Endothelial cell (in vitro differentiated cells): ENCODE measurements at regions not wholly inside any gene's neighbourhood (a gene's known extent, or its start where the extent isn't known, plus 50 kb on each side); places are given as distances from the start of the nearest gene placed in this dataset.

Experiments used
- DNase-seq: peaks from one replicate; pipeline ENCODE4 v3.0.0; 2021; ENCODE audit warnings: low spot score
- H3K27ac Mint-ChIP-seq: one replicate; pipeline ENCODE4 v1.8.0; 2021; ENCODE audit warnings: mixed read lengths, inconsistent platforms; ENCODE audit not compliant: unreplicated experiment
- H3K27me3 Mint-ChIP-seq: one replicate; pipeline ENCODE4 v1.8.0; 2021; ENCODE audit warnings: mild to moderate bottlenecking, moderate library complexity, mixed read lengths, inconsistent platforms; ENCODE audit not compliant: unreplicated experiment
- H3K36me3 Mint-ChIP-seq: one replicate; pipeline ENCODE4 v1.8.0; 2021; ENCODE audit warnings: mild to moderate bottlenecking, low read depth, mixed read lengths, inconsistent platforms; ENCODE audit not compliant: unreplicated experiment
- H3K4me1 Mint-ChIP-seq: one replicate; pipeline ENCODE4 v1.8.0; 2021; ENCODE audit warnings: mild to moderate bottlenecking, mixed read lengths, inconsistent platforms; ENCODE audit not compliant: unreplicated experiment
- H3K4me3 Mint-ChIP-seq: one replicate; pipeline ENCODE4 v1.8.0; 2021; ENCODE audit warnings: mild to moderate bottlenecking, mixed read lengths, inconsistent platforms; ENCODE audit not compliant: unreplicated experiment
- H3K9me3 Mint-ChIP-seq: one replicate; pipeline ENCODE4 v1.8.0; 2021; ENCODE audit warnings: mixed read lengths, inconsistent platforms; ENCODE audit not compliant: unreplicated experiment
- TF ChIP-seq, protein P1 (sequence below): fragments of 200-600 bp; sonication (generic); IDR thresholded peaks from one replicate; pipeline ENCODE4 v1.5.0; 2021; ENCODE audit warnings: antibody characterized with exemption; ENCODE audit not compliant: unreplicated experiment

DNA sequence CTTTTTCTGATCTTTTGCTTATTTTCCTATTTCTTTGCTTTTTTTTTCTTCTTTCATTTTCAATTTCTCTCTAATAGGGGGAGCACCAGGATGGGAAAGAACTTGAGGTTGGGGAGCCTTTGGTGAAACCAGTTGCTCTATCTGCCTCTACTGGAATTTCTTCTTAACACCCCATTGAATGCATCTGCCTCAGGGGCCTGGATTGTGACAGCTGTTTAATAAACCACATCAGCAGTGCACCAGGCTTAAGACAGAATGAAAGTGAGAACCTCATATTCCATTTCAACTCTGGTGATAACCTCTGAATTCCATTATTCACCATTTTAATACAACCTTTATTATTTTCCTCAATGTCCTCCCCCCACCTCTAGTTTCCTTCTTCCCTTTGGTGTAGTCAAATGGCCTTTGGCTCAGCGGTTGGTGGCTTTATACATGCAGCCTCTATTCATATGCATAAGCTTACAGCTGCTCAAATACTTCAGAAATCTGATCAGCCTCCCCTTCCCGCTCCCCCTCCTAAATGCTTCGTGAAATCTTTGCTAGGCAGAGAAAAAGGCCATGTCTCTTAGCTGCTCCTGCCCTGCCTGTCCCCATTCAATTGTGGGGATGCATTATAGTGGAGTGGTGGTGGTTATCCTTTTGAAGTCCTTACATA, 537.3 kb upstream of the PLXNA2 start:
- no peaks in the 10 kb centered on the region for H3K36me3 Mint-ChIP-seq
- no peaks in the 10 kb centered on the region for H3K27me3 Mint-ChIP-seq
- H3K4me3 Mint-ChIP-seq: no peak overlapping the region
- TF ChIP-seq, protein P1, sequence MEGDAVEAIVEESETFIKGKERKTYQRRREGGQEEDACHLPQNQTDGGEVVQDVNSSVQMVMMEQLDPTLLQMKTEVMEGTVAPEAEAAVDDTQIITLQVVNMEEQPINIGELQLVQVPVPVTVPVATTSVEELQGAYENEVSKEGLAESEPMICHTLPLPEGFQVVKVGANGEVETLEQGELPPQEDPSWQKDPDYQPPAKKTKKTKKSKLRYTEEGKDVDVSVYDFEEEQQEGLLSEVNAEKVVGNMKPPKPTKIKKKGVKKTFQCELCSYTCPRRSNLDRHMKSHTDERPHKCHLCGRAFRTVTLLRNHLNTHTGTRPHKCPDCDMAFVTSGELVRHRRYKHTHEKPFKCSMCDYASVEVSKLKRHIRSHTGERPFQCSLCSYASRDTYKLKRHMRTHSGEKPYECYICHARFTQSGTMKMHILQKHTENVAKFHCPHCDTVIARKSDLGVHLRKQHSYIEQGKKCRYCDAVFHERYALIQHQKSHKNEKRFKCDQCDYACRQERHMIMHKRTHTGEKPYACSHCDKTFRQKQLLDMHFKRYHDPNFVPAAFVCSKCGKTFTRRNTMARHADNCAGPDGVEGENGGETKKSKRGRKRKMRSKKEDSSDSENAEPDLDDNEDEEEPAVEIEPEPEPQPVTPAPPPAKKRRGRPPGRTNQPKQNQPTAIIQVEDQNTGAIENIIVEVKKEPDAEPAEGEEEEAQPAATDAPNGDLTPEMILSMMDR: no peak
- H3K9me3 Mint-ChIP-seq: no peaks in the 10 kb centered on the region
- no peak overlapping the region for H3K27ac Mint-ChIP-seq
- H3K4me1 Mint-ChIP-seq: no peaks in the 10 kb centered on the region
- DNase-seq: no peak

DNA sequence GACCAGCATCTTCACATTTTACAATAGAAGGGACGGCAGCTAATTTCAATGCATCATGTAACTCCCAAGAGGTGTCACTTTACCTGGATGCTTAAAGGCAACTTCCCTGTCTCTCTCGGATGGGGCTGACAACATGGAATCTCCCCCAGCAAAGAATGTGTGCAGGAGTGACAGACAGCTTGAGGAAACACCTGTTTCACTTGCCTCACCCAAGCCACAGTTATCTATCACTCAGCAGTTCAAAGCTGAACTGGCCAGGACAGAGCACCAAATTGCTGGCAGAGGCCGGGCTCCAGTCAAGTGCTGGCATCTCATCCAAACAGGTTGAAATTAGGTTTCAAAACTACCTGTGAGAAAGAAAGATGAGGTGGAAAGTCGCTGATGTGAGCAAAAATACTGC, 538.0 kb upstream of the PLXNA2 start:
- no peaks in the 10 kb centered on the region for H3K9me3 Mint-ChIP-seq
- H3K36me3 Mint-ChIP-seq: no peaks in the 10 kb centered on the region
- DNase-seq: no peak
- no peak overlapping the region for H3K27ac Mint-ChIP-seq
- H3K4me1 Mint-ChIP-seq: no peaks in the 10 kb centered on the region
- no peak overlapping the region for H3K4me3 Mint-ChIP-seq
- TF ChIP-seq, protein P1: no peak
- no peaks in the 10 kb centered on the region for H3K27me3 Mint-ChIP-seq

DNA sequence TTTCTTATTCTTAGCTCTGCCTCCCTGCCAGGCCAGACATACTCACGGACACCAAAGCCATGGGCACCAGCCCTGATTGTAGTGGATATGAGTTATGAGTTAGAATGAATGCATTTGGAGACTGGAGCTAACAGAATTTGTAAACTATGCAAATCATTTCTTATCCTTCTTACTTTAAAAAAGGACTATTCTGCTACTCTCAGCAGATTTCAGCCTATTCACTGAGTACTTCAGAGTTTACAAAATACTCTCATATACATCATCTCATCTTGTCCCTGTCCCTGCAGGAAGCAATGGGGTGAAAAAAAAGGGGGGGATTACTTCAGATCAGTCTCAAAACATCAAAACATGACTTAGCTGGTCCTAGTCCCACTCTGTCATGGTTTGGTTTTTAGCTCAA, 541.4 kb upstream of the PLXNA2 start:
- no peaks in the 10 kb centered on the region for H3K4me1 Mint-ChIP-seq
- H3K4me3 Mint-ChIP-seq: no peak overlapping the region
- H3K27me3 Mint-ChIP-seq: no peaks in the 10 kb centered on the region
- TF ChIP-seq, protein P1: no peak
- H3K27ac Mint-ChIP-seq: no peak overlapping the region
- no peak for DNase-seq
- H3K9me3 Mint-ChIP-seq: no peaks in the 10 kb centered on the region
- no peaks in the 10 kb centered on the region for H3K36me3 Mint-ChIP-seq

DNA sequence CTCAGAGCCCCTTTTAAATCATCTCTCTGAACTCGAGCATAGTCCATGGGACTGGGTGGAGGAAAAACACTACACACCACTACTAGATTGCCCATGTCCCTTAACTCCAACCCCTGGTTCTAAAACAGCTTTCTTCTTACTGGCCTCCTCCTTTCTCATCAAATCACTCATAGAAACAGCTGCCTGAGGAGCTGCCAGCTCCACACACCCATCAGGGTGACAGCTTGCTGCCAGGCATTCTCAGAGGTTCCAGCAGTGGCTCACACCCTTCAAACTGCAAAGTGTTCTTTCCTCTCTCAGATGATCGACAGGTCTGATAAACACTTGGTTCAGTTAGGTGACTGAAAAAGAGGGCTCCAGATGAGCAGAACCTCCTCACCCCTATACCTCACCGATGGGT, 543.0 kb upstream of the PLXNA2 start:
- DNase-seq: no peak
- Mint-ChIP-seq H3K4me1 (no peaks in the 10 kb centered on the region), H3K27me3 (no peaks in the 10 kb centered on the region), H3K9me3 (no peaks in the 10 kb centered on the region), H3K36me3 (no peaks in the 10 kb centered on the region), H3K27ac (no peak overlapping the region), H3K4me3 (no peak overlapping the region)
- TF ChIP-seq, protein P1: no peak

DNA sequence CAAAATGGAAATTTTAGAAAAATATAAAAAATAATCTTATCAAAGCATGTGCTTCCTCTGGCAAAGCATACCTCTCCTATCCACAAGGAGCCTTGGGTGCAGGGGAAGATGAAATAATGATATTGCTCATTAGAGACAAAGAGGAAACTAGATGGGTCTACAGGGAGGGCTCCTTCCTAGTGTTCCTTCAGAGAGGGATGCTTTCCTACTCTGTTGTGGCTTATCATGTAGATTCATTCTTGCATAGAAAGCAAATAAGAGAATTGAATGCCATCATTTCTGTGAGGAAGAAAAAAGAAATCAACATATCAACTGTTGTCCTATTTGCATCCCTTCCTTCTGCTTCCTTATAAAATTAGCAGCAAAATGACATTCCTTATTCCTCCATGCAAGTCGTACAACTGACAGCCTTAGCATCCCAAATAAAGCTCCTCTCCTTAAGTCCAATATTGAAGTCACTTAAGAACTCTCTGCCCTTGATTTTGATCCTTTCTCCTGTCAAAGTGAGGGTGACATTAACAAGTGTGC, 543.9 kb upstream of the PLXNA2 start:
- H3K9me3 Mint-ChIP-seq: no peaks in the 10 kb centered on the region
- no peak for DNase-seq
- no peaks in the 10 kb centered on the region for H3K27me3 Mint-ChIP-seq
- H3K4me3 Mint-ChIP-seq: no peak overlapping the region
- H3K36me3 Mint-ChIP-seq: no peaks in the 10 kb centered on the region
- TF ChIP-seq, protein P1: no peak
- no peak overlapping the region for H3K27ac Mint-ChIP-seq
- no peaks in the 10 kb centered on the region for H3K4me1 Mint-ChIP-seq
